ENCODE measurements at regions not wholly inside any gene's neighbourhood (a gene's known extent, or its start where the extent isn't known, plus 50 kb on each side); places are given as distances from the start of the nearest gene placed in this dataset.

DNA sequence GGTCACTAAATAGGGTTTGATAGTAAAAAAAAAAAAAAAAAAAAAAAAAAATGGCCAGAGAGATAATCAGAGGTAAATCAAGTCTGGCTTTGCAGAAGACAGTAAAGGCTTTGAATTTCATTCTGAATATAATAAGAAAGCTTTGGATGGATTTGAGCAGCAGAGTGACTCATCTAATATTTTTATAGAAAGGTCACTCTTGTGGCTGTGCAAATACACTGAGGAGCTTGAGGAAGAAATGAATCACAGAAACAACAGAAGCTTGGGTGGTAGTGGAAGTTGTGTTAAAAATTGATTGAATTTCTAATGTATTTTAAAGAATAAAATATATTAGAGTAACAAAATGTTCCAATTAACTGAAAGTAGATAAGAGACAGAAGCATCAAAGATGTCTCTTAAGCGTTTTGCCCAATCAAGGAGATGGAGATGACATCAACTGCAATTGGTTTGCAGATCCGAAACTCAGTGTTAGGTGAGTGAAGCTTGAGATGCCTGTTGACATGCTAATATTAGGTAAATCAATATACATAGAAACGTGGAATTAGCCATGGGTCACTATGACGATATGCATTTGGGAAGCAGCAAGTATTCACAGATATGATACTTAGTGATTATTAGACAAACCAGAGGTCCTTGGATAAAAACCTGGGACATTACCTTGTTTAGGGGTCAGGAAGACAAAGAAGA, 280.5 kb downstream of the GPM6A start:
- Histone ChIP-seq H3K4me3 (no peak overlapping the region), H3K9me3 (ENCODE audit: low read depth) (no peaks in the 10 kb centered on the region), H3K36me3 (no peaks in the 10 kb centered on the region), H3K4me1 (ENCODE audit: low read depth) (no peaks in the 10 kb centered on the region), H3K27ac (no peak overlapping the region), H3K27me3 (no peaks in the 10 kb centered on the region)
- TF ChIP-seq, protein P1, sequence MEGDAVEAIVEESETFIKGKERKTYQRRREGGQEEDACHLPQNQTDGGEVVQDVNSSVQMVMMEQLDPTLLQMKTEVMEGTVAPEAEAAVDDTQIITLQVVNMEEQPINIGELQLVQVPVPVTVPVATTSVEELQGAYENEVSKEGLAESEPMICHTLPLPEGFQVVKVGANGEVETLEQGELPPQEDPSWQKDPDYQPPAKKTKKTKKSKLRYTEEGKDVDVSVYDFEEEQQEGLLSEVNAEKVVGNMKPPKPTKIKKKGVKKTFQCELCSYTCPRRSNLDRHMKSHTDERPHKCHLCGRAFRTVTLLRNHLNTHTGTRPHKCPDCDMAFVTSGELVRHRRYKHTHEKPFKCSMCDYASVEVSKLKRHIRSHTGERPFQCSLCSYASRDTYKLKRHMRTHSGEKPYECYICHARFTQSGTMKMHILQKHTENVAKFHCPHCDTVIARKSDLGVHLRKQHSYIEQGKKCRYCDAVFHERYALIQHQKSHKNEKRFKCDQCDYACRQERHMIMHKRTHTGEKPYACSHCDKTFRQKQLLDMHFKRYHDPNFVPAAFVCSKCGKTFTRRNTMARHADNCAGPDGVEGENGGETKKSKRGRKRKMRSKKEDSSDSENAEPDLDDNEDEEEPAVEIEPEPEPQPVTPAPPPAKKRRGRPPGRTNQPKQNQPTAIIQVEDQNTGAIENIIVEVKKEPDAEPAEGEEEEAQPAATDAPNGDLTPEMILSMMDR (IDR thresholded peaks at IDR 0.05; ENCODE audit: low read depth, low read length) = no peak
- DNase-seq (ENCODE audit: low read depth in 1 of 2, low spot score in 1 of 2) = no peak

DNA sequence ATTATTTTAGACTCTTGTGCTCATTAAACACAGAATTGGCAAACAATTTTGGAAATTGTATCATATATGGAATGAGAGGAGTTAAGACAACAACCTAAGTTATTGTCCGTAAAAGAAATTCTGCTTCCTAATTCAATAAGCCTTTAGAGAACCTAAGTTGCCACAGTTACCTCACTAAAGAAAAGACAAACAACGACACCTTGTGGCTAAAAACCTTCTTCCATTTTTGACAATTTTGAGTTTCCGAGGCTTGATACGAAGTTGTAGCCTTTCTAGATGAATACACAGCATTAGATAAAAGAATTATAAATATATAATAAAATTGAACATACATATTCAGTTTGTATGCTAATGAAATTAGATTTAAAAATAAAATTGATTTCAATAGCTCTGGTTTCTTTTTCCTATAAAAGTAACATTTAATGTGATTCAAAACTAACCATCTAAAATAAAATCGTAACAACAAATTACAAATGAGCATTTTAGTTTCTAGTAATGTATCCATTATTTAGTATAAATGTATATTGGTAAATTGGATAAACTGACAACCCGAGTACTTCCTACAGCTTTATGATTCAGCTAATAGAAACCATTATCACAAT, 275.1 kb downstream of the GPM6A start:
- DNase-seq (ENCODE audit: low read depth in 1 of 2, low spot score in 1 of 2) = peak; percentile 52 to 63
- Histone ChIP-seq H3K4me3 (no peak overlapping the region), H3K27ac (no peak overlapping the region), H3K4me1 (ENCODE audit: low read depth) (no peaks in the 10 kb centered on the region), H3K27me3 (no peaks in the 10 kb centered on the region), H3K9me3 (ENCODE audit: low read depth) (no peaks in the 10 kb centered on the region), H3K36me3 (no peaks in the 10 kb centered on the region)
- TF ChIP-seq, protein P1 (IDR thresholded peaks at IDR 0.05; ENCODE audit: low read depth, low read length) = peak; percentile 44

DNA sequence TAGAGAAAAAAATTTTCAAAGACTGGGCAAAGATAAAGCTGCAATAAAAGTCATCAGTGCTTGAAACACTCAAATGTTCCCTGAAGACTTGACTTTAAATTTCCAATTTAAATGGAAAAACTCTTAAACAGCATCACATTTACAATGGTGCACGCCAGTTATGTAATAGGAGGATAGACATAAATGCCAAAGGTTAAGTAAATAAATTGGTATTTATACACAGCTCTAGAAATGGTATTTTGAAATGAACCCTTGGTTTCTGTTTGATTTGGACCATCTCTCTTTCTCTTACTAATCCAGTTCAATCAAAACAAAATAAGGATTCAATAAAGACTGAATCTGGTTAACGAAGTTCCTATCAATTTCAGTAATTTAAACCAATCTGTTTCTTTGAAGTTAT, 272.6 kb downstream of the GPM6A start:
- Histone ChIP-seq H3K4me3 (no peak overlapping the region), H3K27me3 (no peaks in the 10 kb centered on the region), H3K27ac (no peak overlapping the region), H3K36me3 (no peaks in the 10 kb centered on the region), H3K4me1 (ENCODE audit: low read depth) (no peaks in the 10 kb centered on the region), H3K9me3 (ENCODE audit: low read depth) (no peaks in the 10 kb centered on the region)
- DNase-seq (ENCODE audit: low read depth in 1 of 2, low spot score in 1 of 2) = no peak
- TF ChIP-seq, protein P1 (IDR thresholded peaks at IDR 0.05; ENCODE audit: low read depth, low read length) = no peak

DNA sequence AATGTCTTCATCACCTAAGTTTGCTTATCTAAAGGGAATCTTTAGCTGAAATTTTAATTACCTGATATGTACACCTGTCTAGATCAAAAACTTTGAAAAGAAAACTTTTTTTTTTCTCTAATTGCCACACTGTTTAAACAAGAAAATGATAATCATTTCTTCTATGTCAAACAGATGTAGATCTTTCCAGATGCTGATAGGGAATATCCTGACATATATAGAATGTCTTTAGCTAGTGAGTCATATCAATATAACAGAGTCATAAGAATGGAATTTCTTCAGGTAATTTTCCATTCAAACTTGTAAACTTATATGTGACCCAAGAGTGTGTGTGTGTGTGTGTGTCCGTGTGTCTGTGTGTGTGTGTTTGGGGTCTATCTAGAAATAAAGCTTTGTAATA, 271.9 kb downstream of the GPM6A start:
- no peaks in the 10 kb centered on the region for H3K4me1 ChIP-seq (ENCODE audit: low read depth)
- no peaks in the 10 kb centered on the region for H3K36me3 ChIP-seq
- no peak overlapping the region for H3K27ac ChIP-seq
- TF ChIP-seq, protein P1 (IDR thresholded peaks at IDR 0.05; ENCODE audit: low read depth, low read length) = no peak
- DNase-seq (ENCODE audit: low read depth in 1 of 2, low spot score in 1 of 2) = no peak
- no peaks in the 10 kb centered on the region for H3K9me3 ChIP-seq (ENCODE audit: low read depth)
- H3K27me3 ChIP-seq = no peaks in the 10 kb centered on the region
- H3K4me3 ChIP-seq = no peak overlapping the region

DNA sequence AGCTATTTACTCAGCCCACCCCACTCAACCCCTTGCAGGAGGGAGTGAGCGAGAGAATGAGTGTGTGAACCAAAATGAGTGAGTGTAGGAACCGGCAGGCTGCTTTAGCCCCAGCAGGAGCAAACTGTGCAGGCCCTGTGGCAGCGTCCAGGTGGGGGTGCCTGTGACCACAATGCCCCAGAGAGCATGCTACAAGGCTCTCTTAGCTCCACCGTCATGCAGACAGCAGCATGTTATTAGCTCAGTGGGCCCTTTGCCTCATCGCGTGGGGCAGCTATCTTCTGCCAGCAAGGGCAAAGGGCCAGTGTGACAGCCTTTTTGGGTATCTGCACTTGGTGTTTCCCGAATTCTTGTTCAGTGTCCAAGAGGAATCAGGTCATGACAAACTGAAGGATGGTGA, 271.3 kb downstream of the GPM6A start:
- no peaks in the 10 kb centered on the region for H3K4me1 ChIP-seq (ENCODE audit: low read depth)
- TF ChIP-seq, protein P1 (IDR thresholded peaks at IDR 0.05; ENCODE audit: low read depth, low read length) = no peak
- no peak for DNase-seq (ENCODE audit: low read depth in 1 of 2, low spot score in 1 of 2)
- no peaks in the 10 kb centered on the region for H3K9me3 ChIP-seq (ENCODE audit: low read depth)
- H3K27me3 ChIP-seq = no peaks in the 10 kb centered on the region
- no peaks in the 10 kb centered on the region for H3K36me3 ChIP-seq
- H3K4me3 ChIP-seq = no peak overlapping the region
- no peak overlapping the region for H3K27ac ChIP-seq
